SK-N-SH treated with all-trans-retinoic acid at 6 μM for 48 hours (cell line): ENCODE measurements at regions not wholly inside any gene's neighbourhood (a gene's known extent, or its start where the extent isn't known, plus 50 kb on each side); places are given as distances from the start of the nearest gene placed in this dataset.
"Not testable (repeated sequence)": the region's sequence is repeated elsewhere in the genome, so short reads cannot be mapped to it uniquely, and the experiment has no call there.

Experiments
- ATAC-seq: fragments of 200-7000 bp; cut with Tn5 transposase; 3 replicates; pipeline ENCODE4 v1.9.1; 2020; ENCODE audit warnings: mild to moderate bottlenecking, moderate library complexity
- ARNTL ChIP-seq: fragments of 450-650 bp; formaldehyde crosslinking; IDR thresholded peaks from 2 replicates; pipeline ENCODE4 v1.5.0; 2020; ENCODE audit warnings: low read depth, mild to moderate bottlenecking, moderate library complexity, borderline replicate concordance
- BACH2 ChIP-seq: fragments of 250-450 bp; sonication (Bioruptor Pico); IDR thresholded peaks from 2 replicates; pipeline ENCODE4 v1.9.0; 2021; ENCODE audit warnings: mild to moderate bottlenecking, borderline replicate concordance
- CSDC2 ChIP-seq: fragments of 250-450 bp; sonication (Bioruptor Pico); IDR thresholded peaks from 2 replicates; pipeline ENCODE4 v1.5.0; 2020; ENCODE audit warnings: mild to moderate bottlenecking, moderate library complexity
- CSRNP3 ChIP-seq: fragments of 250-450 bp; sonication (Bioruptor Pico); IDR thresholded peaks from 2 replicates; pipeline ENCODE4 v1.5.1; 2021; ENCODE audit warnings: mild to moderate bottlenecking, moderate library complexity
- ESRRG ChIP-seq: fragments of 250-450 bp; sonication (Bioruptor Pico); IDR thresholded peaks from 2 replicates; pipeline ENCODE4 v1.6.1; 2021; ENCODE audit warnings: mild to moderate bottlenecking
- ISL1 ChIP-seq: fragments of 250-450 bp; sonication (Bioruptor Pico); IDR thresholded peaks from 2 replicates; pipeline ENCODE4 v2.1.2; 2022; ENCODE audit warnings: mild to moderate bottlenecking, moderate library complexity
- OSR1 ChIP-seq: fragments of 250-450 bp; sonication (Bioruptor Pico); IDR thresholded peaks from 2 replicates; pipeline ENCODE4 v1.8.0; 2022; ENCODE audit warnings: moderate library complexity, mild to moderate bottlenecking, inconsistent platforms
- PATZ1 ChIP-seq: fragments of 250-450 bp; sonication (Bioruptor Pico); IDR thresholded peaks from 2 replicates; pipeline ENCODE4 v1.8.0; 2020; ENCODE audit warnings: mild to moderate bottlenecking, moderate library complexity, borderline replicate concordance
- POU6F1 ChIP-seq: fragments of 250-450 bp; sonication (Bioruptor Pico); IDR thresholded peaks from 2 replicates; pipeline ENCODE4 v1.8.0; 2021; ENCODE audit warnings: low read depth, mild to moderate bottlenecking, moderate library complexity, borderline replicate concordance
- PPARA ChIP-seq: fragments of 250-450 bp; sonication (Bioruptor Pico); IDR thresholded peaks from 2 replicates; pipeline ENCODE4 v1.5.0; 2020; ENCODE audit warnings: mild to moderate bottlenecking, borderline replicate concordance
- SNAI2 ChIP-seq: fragments of 250-450 bp; sonication (Bioruptor Pico); IDR thresholded peaks from 2 replicates; pipeline ENCODE4 v1.5.0; 2020; ENCODE audit warnings: mild to moderate bottlenecking, moderate library complexity
- TCF4 ChIP-seq: fragments of 250-450 bp; sonication (Bioruptor Pico); IDR thresholded peaks from 2 replicates; pipeline ENCODE4 v1.8.0; 2021; ENCODE audit warnings: mild to moderate bottlenecking, moderate library complexity, borderline replicate concordance
- TOX ChIP-seq: fragments of 250-450 bp; sonication (Bioruptor Pico); IDR thresholded peaks from 2 replicates; pipeline ENCODE4 v1.8.0; 2021; ENCODE audit warnings: mild to moderate bottlenecking, moderate library complexity, borderline replicate concordance
- TSHZ2 ChIP-seq: fragments of 250-450 bp; sonication (Bioruptor Pico); IDR thresholded peaks from 2 replicates; pipeline ENCODE4 v1.5.0; 2020; ENCODE audit warnings: mild to moderate bottlenecking, moderate library complexity
- ZC3H10 ChIP-seq: fragments of 250-450 bp; sonication (Bioruptor Pico); IDR thresholded peaks from 2 replicates; pipeline ENCODE4 v1.5.1; 2021; ENCODE audit warnings: mild to moderate bottlenecking, moderate library complexity
- ZFP3 ChIP-seq: fragments of 250-450 bp; sonication (Bioruptor Pico); IDR thresholded peaks from 2 replicates; pipeline ENCODE4 v1.5.0; 2020; ENCODE audit warnings: mild to moderate bottlenecking, moderate library complexity
- ZFP30 ChIP-seq: fragments of 450-650 bp; formaldehyde crosslinking; IDR thresholded peaks from 2 replicates; pipeline ENCODE4 v1.5.0; 2022; ENCODE audit warnings: mild to moderate bottlenecking, moderate library complexity
- ZNF565 ChIP-seq: fragments of 450-650 bp; formaldehyde crosslinking; conservative IDR thresholded peaks from 2 replicates; pipeline ENCODE4 v1.5.0; 2020; ENCODE audit warnings: low read depth, mild to moderate bottlenecking, moderate library complexity
- ZNF70 ChIP-seq: fragments of 450-650 bp; formaldehyde crosslinking; IDR thresholded peaks from 2 replicates; pipeline ENCODE4 v1.5.0; 2020; ENCODE audit warnings: mild to moderate bottlenecking, moderate library complexity
- ZNF8 ChIP-seq: fragments of 450-650 bp; formaldehyde crosslinking; IDR thresholded peaks from 2 replicates; pipeline ENCODE4 v1.5.0; 2020; ENCODE audit warnings: mild to moderate bottlenecking, moderate library complexity

GRCh38 chr12:25394025-25394424 is 143.3 kb upstream of the KRAS start:
- ATAC-seq, result no peak
- TF ChIP-seq TSHZ2 (CRISPR knock-in tag) (no peak), TOX (CRISPR knock-in tag) (no peak), PPARA (CRISPR knock-in tag) (no peak), BACH2 (CRISPR knock-in tag) (no peak), ISL1 (CRISPR knock-in tag) (no peak), ARNTL (CRISPR knock-in tag) (no peak), CSDC2 (no peak), CSRNP3 (CRISPR knock-in tag) (no peak), ZNF8 (no peak), PATZ1 (CRISPR knock-in tag) (no peak), ZFP3 (CRISPR knock-in tag) (no peak), ZC3H10 (CRISPR knock-in tag) (no peak), TCF4 (no peak), POU6F1 (CRISPR knock-in tag) (no peak), OSR1 (CRISPR knock-in tag) (no peak), ZFP30 (no peak), ESRRG (CRISPR knock-in tag) (no peak), ZNF565 (CRISPR knock-in tag) (no peak)

GRCh38 chr12:25391346-25391745 is 140.6 kb upstream of the KRAS start:
- ATAC-seq, result not testable (repeated sequence)

- no peak for TF ChIP-seq CSRNP3 (CRISPR knock-in tag)
- no peak for ATAC-seq
Observed at GRCh38 chr12:25388183-25388582, 137.5 kb upstream of the KRAS start.

- ATAC-seq, result no peak
- TF ChIP-seq ZNF70 (CRISPR knock-in tag) (no peak), PATZ1 (CRISPR knock-in tag) (no peak), ZC3H10 (CRISPR knock-in tag) (no peak), SNAI2 (CRISPR knock-in tag) (no peak), ZFP3 (CRISPR knock-in tag) (no peak), ZNF565 (CRISPR knock-in tag) (no peak), BACH2 (CRISPR knock-in tag) (no peak), TOX (CRISPR knock-in tag) (no peak), TSHZ2 (CRISPR knock-in tag) (no peak), CSRNP3 (CRISPR knock-in tag) (no peak)
Observed at GRCh38 chr12:25387732-25388050, 137.0 kb upstream of the KRAS start.
